Activated B cell treated with CpG ODN at 0.5 μM for 24 hours (primary cell): ENCODE measurements at regions not wholly inside any gene's neighbourhood (a gene's known extent, or its start where the extent isn't known, plus 50 kb on each side); places are given as distances from the start of the nearest gene placed in this dataset.

Experiments used
- ATAC-seq: fragments of 200-7000 bp; cut with Tn5 transposase; one replicate; pipeline ENCODE4 v1.10.0; 2021; ENCODE audit warnings: low read depth, mild to moderate bottlenecking, moderate library complexity
- CTCF ChIA-PET: fragments of 350-600 bp; sonication (Branson Sonifier 250); formaldehyde crosslinking; loops from one replicate; lab custom pipeline; 2021; ENCODE audit warnings: antibody characterized with exemption; lab: Charles Lee
- POLR2A ChIA-PET: fragments of 350-600 bp; sonication (Branson Sonifier 250); formaldehyde crosslinking; loops from one replicate; lab custom pipeline; 2021; ENCODE audit warnings: antibody characterized with exemption; lab: Charles Lee
- DNase-seq: peaks from one replicate; pipeline ENCODE4 v3.0.0; 2022
- H3K27ac Mint-ChIP-seq: one replicate; pipeline ENCODE4 v1.8.0; 2020; ENCODE audit warnings: mixed read lengths
- H3K27me3 Mint-ChIP-seq: one replicate; pipeline ENCODE4 v1.8.0; 2021; ENCODE audit warnings: mixed read lengths
- H3K36me3 Mint-ChIP-seq: one replicate; pipeline ENCODE4 v1.8.0; 2021; ENCODE audit warnings: low read depth, mixed read lengths
- H3K4me1 Mint-ChIP-seq: one replicate; pipeline ENCODE4 v1.8.0; 2021; ENCODE audit warnings: mixed read lengths
- H3K4me3 Mint-ChIP-seq: one replicate; pipeline ENCODE4 v1.8.0; 2020; ENCODE audit warnings: mild to moderate bottlenecking, mixed read lengths
- H3K9me3 Mint-ChIP-seq: one replicate; pipeline ENCODE4 v1.8.0; 2020; ENCODE audit warnings: mixed read lengths
- intact Hi-C: fragments of 100-400 bp; cut with micrococcal nuclease; formaldehyde crosslinking; loops from one replicate; pipeline ENCODE4 v1.15.1; 2024
- TF ChIP-seq, protein P1 (sequence below): fragments of 200-600 bp; IDR thresholded peaks from one replicate; pipeline ENCODE4 v1.8.0; 2022; ENCODE audit warnings: antibody characterized with exemption, mild to moderate bottlenecking

DNA sequence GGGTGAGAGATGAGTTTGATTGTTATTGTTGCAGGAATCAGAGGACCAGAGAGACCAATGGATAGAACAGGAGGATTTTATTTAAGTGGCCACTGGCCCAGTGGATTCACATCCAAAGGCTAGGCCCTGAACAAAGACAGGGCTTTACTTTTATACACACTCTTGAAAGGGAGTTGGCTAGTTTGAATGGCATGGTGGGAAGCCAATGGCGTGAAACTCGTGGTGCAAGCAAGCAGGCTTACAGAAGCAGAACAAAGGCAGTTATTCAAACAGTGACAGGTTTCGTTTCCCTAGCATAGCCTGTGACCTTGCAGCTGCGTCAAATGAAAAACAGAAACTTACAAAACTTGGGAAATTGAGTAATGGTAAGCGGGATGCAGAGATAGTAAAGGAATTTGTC is 110.2 kb upstream of the PRDX4 start:
- ChIA-PET POLR2A (no interaction called here), CTCF (no interaction called here)
- no peak for DNase-seq
- no peak overlapping the region for H3K4me3 Mint-ChIP-seq
- H3K9me3 Mint-ChIP-seq, result peaks cover 10% of the 10 kb centered on the region
- H3K36me3 Mint-ChIP-seq, result peaks cover 2% of the 10 kb centered on the region
- no peaks in the 10 kb centered on the region for H3K4me1 Mint-ChIP-seq
- no peaks in the 10 kb centered on the region for H3K27me3 Mint-ChIP-seq
- TF ChIP-seq, protein P1, sequence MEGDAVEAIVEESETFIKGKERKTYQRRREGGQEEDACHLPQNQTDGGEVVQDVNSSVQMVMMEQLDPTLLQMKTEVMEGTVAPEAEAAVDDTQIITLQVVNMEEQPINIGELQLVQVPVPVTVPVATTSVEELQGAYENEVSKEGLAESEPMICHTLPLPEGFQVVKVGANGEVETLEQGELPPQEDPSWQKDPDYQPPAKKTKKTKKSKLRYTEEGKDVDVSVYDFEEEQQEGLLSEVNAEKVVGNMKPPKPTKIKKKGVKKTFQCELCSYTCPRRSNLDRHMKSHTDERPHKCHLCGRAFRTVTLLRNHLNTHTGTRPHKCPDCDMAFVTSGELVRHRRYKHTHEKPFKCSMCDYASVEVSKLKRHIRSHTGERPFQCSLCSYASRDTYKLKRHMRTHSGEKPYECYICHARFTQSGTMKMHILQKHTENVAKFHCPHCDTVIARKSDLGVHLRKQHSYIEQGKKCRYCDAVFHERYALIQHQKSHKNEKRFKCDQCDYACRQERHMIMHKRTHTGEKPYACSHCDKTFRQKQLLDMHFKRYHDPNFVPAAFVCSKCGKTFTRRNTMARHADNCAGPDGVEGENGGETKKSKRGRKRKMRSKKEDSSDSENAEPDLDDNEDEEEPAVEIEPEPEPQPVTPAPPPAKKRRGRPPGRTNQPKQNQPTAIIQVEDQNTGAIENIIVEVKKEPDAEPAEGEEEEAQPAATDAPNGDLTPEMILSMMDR, result no peak
- no peak for ATAC-seq
- no peak overlapping the region for H3K27ac Mint-ChIP-seq
- intact Hi-C loops, result no loop called here

DNA sequence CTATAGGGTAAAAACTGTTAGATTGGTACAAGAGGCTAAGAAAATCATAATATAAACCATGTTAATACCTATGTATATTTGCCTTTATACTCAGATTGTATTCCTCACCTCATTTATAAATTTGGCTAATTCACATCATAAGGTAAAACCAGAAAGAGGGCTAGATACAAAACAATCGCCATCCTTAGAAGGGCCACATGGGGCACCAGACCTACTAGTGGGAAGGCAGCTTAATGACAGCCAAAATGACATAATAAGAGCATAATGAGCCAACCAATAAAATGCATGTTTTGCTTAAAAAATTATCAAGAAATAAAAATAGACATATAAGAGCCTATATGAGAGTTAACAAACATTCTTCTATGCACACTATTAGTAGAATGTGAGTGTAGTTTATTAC is 107.3 kb upstream of the PRDX4 start:
- intact Hi-C loops, result no loop called here
- POLR2A ChIA-PET, result no interaction called here

DNA sequence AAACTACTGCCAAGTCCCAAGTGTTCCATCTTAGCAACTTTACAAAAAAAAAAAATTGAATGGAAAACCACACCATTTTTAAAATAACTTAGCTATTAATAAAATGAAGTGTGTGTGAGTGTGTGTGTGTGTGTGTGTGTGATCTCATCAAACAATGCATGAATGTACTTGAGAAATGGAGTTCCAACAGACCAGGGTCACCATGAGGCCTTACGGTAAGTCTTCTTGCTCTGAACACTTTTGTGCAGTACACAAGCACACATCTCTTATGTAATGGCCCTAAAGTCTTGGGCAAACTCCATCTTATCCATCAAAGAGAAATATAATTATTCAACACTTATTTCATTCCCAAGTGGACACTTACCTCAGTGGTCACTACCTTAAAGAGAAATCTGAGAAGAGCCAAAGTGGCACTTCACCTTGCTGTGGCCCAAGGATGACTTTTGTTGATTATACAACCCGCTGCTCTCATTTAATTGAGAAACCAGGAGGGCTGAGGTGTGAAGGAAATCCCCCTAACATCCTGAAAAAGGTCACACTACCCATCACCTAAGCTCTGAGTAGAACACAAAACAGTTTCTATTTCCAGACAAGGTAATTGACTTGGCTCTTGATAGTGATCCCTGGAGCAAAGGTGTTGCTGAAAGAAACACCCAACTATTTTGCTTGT is 96.5 kb upstream of the PRDX4 start:
- intact Hi-C loops, result no loop called here
- H3K27me3 Mint-ChIP-seq, result no peaks in the 10 kb centered on the region
- no peak overlapping the region for H3K4me3 Mint-ChIP-seq
- CTCF ChIA-PET, result no interaction called here
- ATAC-seq (no peak), DNase-seq (no peak)
- H3K36me3 Mint-ChIP-seq, result no peaks in the 10 kb centered on the region
- POLR2A ChIA-PET, result no interaction called here
- no peaks in the 10 kb centered on the region for H3K4me1 Mint-ChIP-seq
- TF ChIP-seq, protein P1, result no peak
- H3K27ac Mint-ChIP-seq, result no peak overlapping the region
- H3K9me3 Mint-ChIP-seq, result no peaks in the 10 kb centered on the region

More for the DNA sequence above, 107.3 kb upstream of the PRDX4 start:
- no peak overlapping the region for H3K4me3 Mint-ChIP-seq
- TF ChIP-seq, protein P1, result no peak
- peaks cover 2% of the 10 kb centered on the region for H3K36me3 Mint-ChIP-seq
- ATAC-seq (no peak), DNase-seq (no peak)
- no peaks in the 10 kb centered on the region for H3K27me3 Mint-ChIP-seq
- peaks cover 10% of the 10 kb centered on the region for H3K9me3 Mint-ChIP-seq
- H3K27ac Mint-ChIP-seq, result no peak overlapping the region
- CTCF ChIA-PET, result no interaction called here
- H3K4me1 Mint-ChIP-seq, result no peaks in the 10 kb centered on the region

DNA sequence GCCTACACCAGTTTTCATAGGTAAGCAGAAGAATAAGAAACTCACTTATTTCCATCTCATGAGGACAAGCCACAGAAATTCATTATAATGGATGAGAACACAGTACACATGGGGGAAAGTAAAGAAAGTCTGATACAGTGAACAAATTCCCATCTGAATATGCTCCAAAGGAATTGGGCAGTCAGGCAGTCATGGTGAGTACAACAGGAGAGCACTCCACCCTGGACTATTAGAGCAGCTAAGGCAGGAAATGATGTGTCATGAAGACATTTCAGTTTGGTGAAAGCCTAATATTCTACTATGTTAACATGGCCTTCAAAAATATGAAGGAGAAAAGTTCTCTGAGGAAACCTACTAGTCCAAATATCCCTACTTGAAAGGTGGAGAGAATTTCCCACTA is 92.0 kb upstream of the PRDX4 start:
- TF ChIP-seq, protein P1, result no peak
- H3K27ac Mint-ChIP-seq, result no peak overlapping the region
- DNase-seq, result no peak
- intact Hi-C loops, result no loop called here
- ChIA-PET POLR2A (no interaction called here), CTCF (no interaction called here)
- no peaks in the 10 kb centered on the region for H3K36me3 Mint-ChIP-seq
- H3K4me3 Mint-ChIP-seq, result no peak overlapping the region
- no peak for ATAC-seq
- peaks cover 2% of the 10 kb centered on the region for H3K9me3 Mint-ChIP-seq
- H3K27me3 Mint-ChIP-seq, result no peaks in the 10 kb centered on the region
- no peaks in the 10 kb centered on the region for H3K4me1 Mint-ChIP-seq

DNA sequence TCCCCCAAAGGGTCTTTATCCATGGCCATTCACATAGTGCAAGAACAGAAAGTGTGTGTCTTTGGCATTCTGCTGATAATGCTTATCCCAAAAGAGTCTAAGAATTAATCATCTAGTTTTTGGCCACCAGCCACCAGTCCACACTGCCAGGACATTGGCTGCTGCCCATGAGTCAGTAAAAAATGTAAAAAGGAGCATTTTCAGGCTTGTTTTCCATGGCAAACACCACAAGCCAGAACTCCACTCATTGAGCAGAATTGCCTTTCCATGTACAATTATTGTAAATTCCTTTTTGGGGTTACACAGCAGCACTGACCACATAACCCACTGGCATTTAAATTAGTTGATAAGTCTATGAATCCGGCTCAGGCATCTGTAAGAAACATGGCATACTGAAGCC is 89.2 kb upstream of the PRDX4 start:
- no peak overlapping the region for H3K4me3 Mint-ChIP-seq
- H3K36me3 Mint-ChIP-seq, result no peaks in the 10 kb centered on the region
- H3K4me1 Mint-ChIP-seq, result no peaks in the 10 kb centered on the region
- no peaks in the 10 kb centered on the region for H3K27me3 Mint-ChIP-seq
- intact Hi-C loops, result no loop called here
- ChIA-PET POLR2A (no interaction called here), CTCF (no interaction called here)
- H3K9me3 Mint-ChIP-seq, result peaks cover 2% of the 10 kb centered on the region
- H3K27ac Mint-ChIP-seq, result no peak overlapping the region
- TF ChIP-seq, protein P1, result no peak
- DNase-seq, result no peak
- ATAC-seq, result no peak
